H9 (cell line): ENCODE measurements at regions not wholly inside any gene's neighbourhood (a gene's known extent, or its start where the extent isn't known, plus 50 kb on each side); places are given as distances from the start of the nearest gene placed in this dataset.

Source experiments
- DNase-seq: peaks from one replicate; pipeline ENCODE4 v3.0.0-alpha.2; 2017
- H2AFZ ChIP-seq: one replicate; pipeline ENCODE4 v1.6.1; 2013; ENCODE audit warnings: mild to moderate bottlenecking, low read length, control low read depth, moderate library complexity
- H2AK5ac ChIP-seq: 2 replicates; pipeline ENCODE4 v1.6.1; 2013; ENCODE audit warnings: low read length, control low read depth, mixed read lengths; ENCODE audit not compliant: insufficient read length
- H2BK120ac ChIP-seq: one replicate; pipeline ENCODE4 v1.6.1; 2013; ENCODE audit warnings: low read depth, mild to moderate bottlenecking, low read length, control low read depth, inconsistent platforms; ENCODE audit not compliant: poor library complexity, severe bottlenecking
- H2BK12ac ChIP-seq: 2 replicates; pipeline ENCODE4 v1.6.1; 2013; ENCODE audit warnings: low read length, control low read depth, mixed read lengths, low read depth; ENCODE audit not compliant: insufficient read length
- H2BK15ac ChIP-seq: 2 replicates; pipeline ENCODE4 v1.6.1; 2013; ENCODE audit warnings: low read depth, low read length, control low read depth
- H2BK20ac ChIP-seq: one replicate; pipeline ENCODE4 v1.6.1; 2013; ENCODE audit warnings: low read depth, mild to moderate bottlenecking, low read length, control low read depth, inconsistent platforms; ENCODE audit not compliant: poor library complexity, severe bottlenecking
- H2BK5ac ChIP-seq: 2 replicates; pipeline ENCODE4 v1.6.1; 2013; ENCODE audit warnings: low read length, control low read depth, mixed read lengths; ENCODE audit not compliant: insufficient read length
- H3K14ac ChIP-seq: 2 replicates; pipeline ENCODE4 v1.6.1; 2013; ENCODE audit warnings: low read length, control low read depth; ENCODE audit not compliant: insufficient read depth
- H3K18ac ChIP-seq: 2 replicates; pipeline ENCODE4 v1.6.1; 2013; ENCODE audit warnings: low read depth, mild to moderate bottlenecking, mixed read lengths, low read length, control low read depth; ENCODE audit not compliant: insufficient read length
- H3K23ac ChIP-seq: 2 replicates; pipeline ENCODE4 v1.6.1; 2013; ENCODE audit warnings: low read length, control low read depth, mixed read lengths, low read depth; ENCODE audit not compliant: insufficient read length
- H3K23me2 ChIP-seq: 2 replicates; pipeline ENCODE4 v1.6.1; 2013; ENCODE audit warnings: low read depth, mild to moderate bottlenecking, mixed read lengths, low read length, control low read depth; ENCODE audit not compliant: insufficient read length, poor library complexity, severe bottlenecking
- H3K27ac ChIP-seq: 2 replicates; pipeline ENCODE4 v1.5.1; 2013; ENCODE audit warnings: low read length, control low read depth, mixed read lengths, low read depth; ENCODE audit not compliant: insufficient read length
- H3K27me3 ChIP-seq: 2 replicates; pipeline ENCODE4 v1.6.1; 2013; ENCODE audit warnings: low read length, control low read depth, inconsistent platforms; ENCODE audit not compliant: insufficient read depth
- H3K4ac ChIP-seq: 2 replicates; pipeline ENCODE4 v1.6.1; 2013; ENCODE audit warnings: low read depth, mild to moderate bottlenecking, control low read depth, inconsistent platforms, low read length, moderate library complexity
- H3K4me1 ChIP-seq: 2 replicates; pipeline ENCODE4 v1.6.1; 2013; ENCODE audit warnings: low read length, control low read depth, inconsistent platforms; ENCODE audit not compliant: insufficient read depth
- H3K4me2 ChIP-seq: 2 replicates; pipeline ENCODE4 v1.6.1; 2013; ENCODE audit warnings: low read length, control low read depth, mixed read lengths; ENCODE audit not compliant: insufficient read length, insufficient read depth
- H3K56ac ChIP-seq: 2 replicates; pipeline ENCODE4 v1.6.1; 2013; ENCODE audit warnings: low read depth, mild to moderate bottlenecking, mixed read lengths, low read length, control low read depth; ENCODE audit not compliant: insufficient read length
- H3K79me1 ChIP-seq: 2 replicates; pipeline ENCODE4 v1.6.1; 2013; ENCODE audit warnings: low read depth, mild to moderate bottlenecking, moderate library complexity, low read length, control low read depth, inconsistent platforms; ENCODE audit not compliant: insufficient read depth, poor library complexity, severe bottlenecking
- H3K79me2 ChIP-seq: 2 replicates; pipeline ENCODE4 v1.6.1; 2013; ENCODE audit warnings: low read length, control low read depth, inconsistent platforms; ENCODE audit not compliant: insufficient read depth
- H3K9ac ChIP-seq: 2 replicates; pipeline ENCODE4 v1.6.1; 2013; ENCODE audit warnings: low read length, control low read depth, mixed read lengths; ENCODE audit not compliant: insufficient read length; ENCODE audit errors: extremely low read depth
- H3K9me3 ChIP-seq: one replicate; pipeline ENCODE4 v1.6.1; 2013; ENCODE audit warnings: low read depth, low read length, inconsistent platforms; ENCODE audit not compliant: control insufficient read depth
- H3T11ph ChIP-seq: one replicate; pipeline ENCODE4 v1.6.1; 2013; ENCODE audit warnings: mild to moderate bottlenecking, low read length, control low read depth, inconsistent platforms
- H4K20me1 ChIP-seq: one replicate; pipeline ENCODE4 v1.6.1; 2013; ENCODE audit not compliant: control insufficient read depth, insufficient read length, insufficient read depth
- H4K5ac ChIP-seq: 2 replicates; pipeline ENCODE4 v1.6.1; 2013; ENCODE audit warnings: low read depth, mild to moderate bottlenecking, mixed read lengths, low read length, control low read depth; ENCODE audit not compliant: insufficient read length
- H4K8ac ChIP-seq: replicated peaks from 2 replicates; pipeline ENCODE4 v1.6.1; 2013; ENCODE audit warnings: low read length, control low read depth, mixed read lengths, low read depth; ENCODE audit not compliant: insufficient read length
- H4K91ac ChIP-seq: 2 replicates; pipeline ENCODE4 v1.6.1; 2013; ENCODE audit warnings: low read depth, mild to moderate bottlenecking, moderate library complexity, mixed read lengths, low read length, control low read depth; ENCODE audit not compliant: insufficient read length
- H3K27ac Mint-ChIP-seq, 3 experiments: 2 replicates in 2 of 3; 3 replicates in 1 of 3; pipeline ENCODE4 v1.8.0; 2020 to 2021; ENCODE audit warnings: mixed read lengths in 3 of 3, mild to moderate bottlenecking in 1 of 3, moderate library complexity in 1 of 3
- H3K27me3 Mint-ChIP-seq: 2 replicates; pipeline ENCODE4 v1.8.0; 2021; ENCODE audit warnings: low read depth, mild to moderate bottlenecking, moderate library complexity, mixed read lengths
- H3K36me3 Mint-ChIP-seq, 3 experiments: 2 replicates in 2 of 3; 3 replicates in 1 of 3; pipeline ENCODE4 v1.8.0; 2020 to 2021; ENCODE audit warnings: low read depth in 3 of 3, mixed read lengths in 3 of 3; ENCODE audit not compliant: insufficient read depth in 1 of 3
- H3K4me1 Mint-ChIP-seq, 2 experiments: 2 replicates each; pipeline ENCODE4 v1.8.0; 2020; ENCODE audit warnings: mixed read lengths in 2 of 2
- H3K4me3 Mint-ChIP-seq, 2 experiments: 2 replicates in 1 of 2; 3 replicates in 1 of 2; pipeline ENCODE4 v1.8.0; 2020 to 2021; ENCODE audit warnings: mild to moderate bottlenecking in 2 of 2, mixed read lengths in 2 of 2, moderate library complexity in 1 of 2
- H3K9me3 Mint-ChIP-seq, 2 experiments: 2 replicates in 1 of 2; 3 replicates in 1 of 2; pipeline ENCODE4 v1.8.0; 2020; ENCODE audit warnings: mild to moderate bottlenecking in 2 of 2, mixed read lengths in 2 of 2, moderate library complexity in 1 of 2
- CTCF ChIP-seq: fragments of 200-600 bp; sonication (generic); conservative IDR thresholded peaks from 3 replicates; pipeline ENCODE4 v1.8.0; 2021; ENCODE audit warnings: antibody characterized with exemption, mild to moderate bottlenecking
- WGBS: extraction: QIAGEN DNeasy Blood & Tissue Kit; methylation state at CpG from one replicate; pipeline ENCODE4 v1.1.7; 2013; ENCODE audit warnings: missing lambda C conversion rate, low lambda C conversion rate, mixed read lengths; ENCODE audit not compliant: insufficient read length; ENCODE audit errors: extremely low coverage; 5-methylcytosine and 5-hydroxymethylcytosine counted together

GRCh38 chr4:135277980-135278315 is 1076.4 kb upstream of the PABPC4L start:
- Histone ChIP-seq H3K4ac (no peak overlapping the region), H4K8ac (no peak overlapping the region), H4K20me1 (no peaks in the 10 kb centered on the region), H3K14ac (no peak overlapping the region), H2AK5ac (no peak overlapping the region), H3T11ph (no peak overlapping the region), H3K27ac (no peak overlapping the region), H2BK5ac (no peak overlapping the region), H3K18ac (no peak overlapping the region), H3K27me3 (no peaks in the 10 kb centered on the region; the same call in 1 of the 2 replicates), H3K79me2 (no peaks in the 10 kb centered on the region), H3K4me1 (no peaks in the 10 kb centered on the region), H3K56ac (no peak overlapping the region), H2BK12ac (no peak overlapping the region), H2BK20ac (no peak overlapping the region), H3K4me2 (no peak overlapping the region), H3K23me2 (no peaks in the 10 kb centered on the region), H4K5ac (no peak overlapping the region), H4K91ac (no peak overlapping the region), H3K79me1 (no peaks in the 10 kb centered on the region), H2BK120ac (no peak overlapping the region), H2BK15ac (no peak overlapping the region), H3K9me3 (no peaks in the 10 kb centered on the region), H2AFZ (no peak overlapping the region), H3K9ac (no peak overlapping the region), H3K23ac (no peak overlapping the region)
- Mint-ChIP-seq H3K4me1 (peaks cover 2 to 3% of the 10 kb centered on the region in 2 experiments), H3K27me3 (no peaks in the 10 kb centered on the region), H3K27ac (no peak overlapping the region), H3K4me3 (no peak overlapping the region), H3K9me3 (no peaks in the 10 kb centered on the region), H3K36me3 (no peaks in the 10 kb centered on the region)
- no CpG with 5 or more reads among the region's 2 CpGs for WGBS
- DNase-seq: no peak
- no peak for TF ChIP-seq CTCF
